NCI-H1694 treated with DMSO at 0.1 percent for 48 hours (cell line): ENCODE measurements at regions not wholly inside any gene's neighbourhood (a gene's known extent, or its start where the extent isn't known, plus 50 kb on each side); places are given as distances from the start of the nearest gene placed in this dataset.
"Not testable (repeated sequence)": the region's sequence is repeated elsewhere in the genome, so short reads cannot be mapped to it uniquely, and the experiment has no call there.

Source experiments
- DNase-seq: peaks from one replicate; lab custom pipeline; 2025; lab: John Stamatoyannopoulos, UW

GRCh38 chr2:138928374-138929021 is 148.3 kb upstream of the NXPH2 start:
- no peak for DNase-seq

DNA sequence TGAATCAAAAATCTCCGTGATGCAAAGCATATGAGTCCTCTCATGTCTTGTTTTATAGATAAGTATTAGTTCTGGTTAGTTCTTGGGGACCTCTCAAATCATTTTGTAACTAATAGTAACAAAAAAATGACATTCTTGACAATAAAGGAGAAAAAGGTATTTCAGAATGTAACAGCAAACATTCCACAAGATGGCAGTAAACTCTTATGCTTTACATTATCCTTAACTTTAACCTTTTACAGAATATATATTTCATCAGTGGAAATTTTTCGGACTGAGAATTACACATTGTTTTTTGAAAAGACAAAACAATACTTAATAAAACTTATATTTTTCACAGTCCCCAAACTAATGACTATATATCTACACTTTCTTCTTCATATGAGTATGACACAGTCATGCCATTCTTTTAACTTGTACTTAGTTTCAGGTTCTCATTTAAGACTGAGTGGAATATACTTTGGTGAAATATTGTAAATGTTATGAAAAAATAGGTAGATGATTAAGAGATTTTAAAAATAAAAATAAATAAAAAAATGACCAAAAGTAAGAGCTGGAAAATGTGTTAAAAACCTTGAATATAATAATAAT is 142.9 kb upstream of the NXPH2 start:
- peak; percentile 71 for DNase-seq

GRCh38 chr2:138919120-138919747 is 139.0 kb upstream of the NXPH2 start:
- peak; percentile 71 for DNase-seq

DNA sequence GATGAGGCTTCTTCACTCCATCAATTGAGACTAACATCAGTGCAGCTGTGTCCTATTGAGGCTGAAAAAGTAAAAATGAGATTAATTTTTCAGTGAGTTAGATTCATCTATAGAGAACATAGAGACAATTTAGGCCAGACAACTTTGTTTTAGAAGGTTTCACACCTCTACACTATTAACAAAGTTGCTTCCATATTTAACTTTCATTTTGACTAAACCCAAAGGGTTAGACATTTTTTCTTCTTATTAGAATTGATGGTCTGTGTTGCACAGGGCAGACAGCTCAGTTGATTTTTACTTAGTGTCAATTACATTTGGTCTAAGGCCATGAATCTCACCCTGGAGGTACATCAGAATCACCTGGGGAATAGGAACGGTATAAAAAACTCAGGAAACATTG is 130.2 kb upstream of the NXPH2 start:
- no peak for DNase-seq

- no peak for DNase-seq
These were observed 126.4 kb upstream of the NXPH2 start for GRCh38 chr2:138906549-138906948.

- no peak for DNase-seq
These were observed 122.2 kb upstream of the NXPH2 start for GRCh38 chr2:138902239-138902871.

GRCh38 chr2:138901530-138901929 is 121.3 kb upstream of the NXPH2 start:
- no peak for DNase-seq

DNA sequence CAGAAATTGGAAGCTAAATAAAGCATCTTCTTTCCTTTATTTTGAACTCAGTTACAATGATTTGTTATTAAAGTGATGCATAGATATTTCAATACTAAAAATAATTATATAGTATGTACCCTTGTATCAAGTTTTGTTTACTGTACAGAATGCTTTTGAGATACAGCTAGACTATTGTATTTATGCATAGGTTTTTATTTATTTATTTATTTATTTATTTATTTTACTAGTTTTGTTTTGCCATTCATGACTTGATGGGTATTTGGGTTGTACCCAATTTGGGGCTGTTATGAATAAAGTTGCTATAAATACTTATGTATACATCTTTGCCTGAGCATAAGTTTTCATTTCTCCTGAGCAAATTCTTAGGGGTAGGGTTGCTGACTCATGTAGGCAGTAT is 118.7 kb upstream of the NXPH2 start:
- no peak for DNase-seq

DNA sequence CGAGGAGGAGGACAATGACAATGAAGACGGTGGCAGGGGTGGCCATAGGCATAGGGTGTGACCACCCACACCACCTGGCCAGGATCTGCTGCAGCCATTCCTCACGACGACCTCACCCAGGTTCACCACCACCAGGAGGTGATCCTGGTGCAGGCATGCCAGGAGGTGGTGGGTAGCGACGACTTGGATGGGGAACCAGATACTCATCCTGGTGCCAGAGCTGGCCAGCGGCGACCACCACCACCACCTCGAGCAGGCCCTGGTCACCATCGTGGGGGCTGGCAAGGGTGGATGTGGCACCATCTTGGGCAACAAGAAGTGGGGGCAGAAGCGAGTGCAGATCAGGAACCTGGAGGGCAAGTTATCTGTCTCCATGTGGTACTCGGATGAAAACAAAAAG is 117.1 kb upstream of the NXPH2 start:
- no peak for DNase-seq

- DNase-seq, result no peak
These were observed 113.6 kb upstream of the NXPH2 start for GRCh38 chr2:138893746-138894145.

- DNase-seq, result no peak
These were observed 100.9 kb upstream of the NXPH2 start for GRCh38 chr2:138881126-138881525.

- no peak for DNase-seq
These were observed 99.7 kb upstream of the NXPH2 start for GRCh38 chr2:138879931-138880330.

- no peak for DNase-seq
These were observed 97.2 kb upstream of the NXPH2 start for GRCh38 chr2:138877421-138877820.

DNA sequence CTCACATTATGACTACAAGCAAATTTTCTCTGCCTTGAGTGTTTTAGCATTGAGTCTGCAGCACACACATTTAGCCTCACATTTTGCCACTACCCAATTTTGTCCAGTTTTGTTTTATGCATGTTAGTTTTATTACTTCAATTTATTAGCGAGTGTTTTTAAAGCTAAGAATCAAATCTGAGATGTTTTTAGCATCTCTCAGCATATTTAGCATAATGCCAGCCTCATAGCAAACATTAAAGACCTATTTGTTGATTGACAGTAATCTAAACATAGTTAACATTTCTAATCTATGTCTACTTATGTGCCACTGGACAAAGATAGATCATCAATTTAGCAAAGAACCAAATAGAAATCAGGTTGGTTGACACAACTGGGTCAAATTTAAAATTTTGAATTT is 94.1 kb upstream of the NXPH2 start:
- DNase-seq, result no peak

DNA sequence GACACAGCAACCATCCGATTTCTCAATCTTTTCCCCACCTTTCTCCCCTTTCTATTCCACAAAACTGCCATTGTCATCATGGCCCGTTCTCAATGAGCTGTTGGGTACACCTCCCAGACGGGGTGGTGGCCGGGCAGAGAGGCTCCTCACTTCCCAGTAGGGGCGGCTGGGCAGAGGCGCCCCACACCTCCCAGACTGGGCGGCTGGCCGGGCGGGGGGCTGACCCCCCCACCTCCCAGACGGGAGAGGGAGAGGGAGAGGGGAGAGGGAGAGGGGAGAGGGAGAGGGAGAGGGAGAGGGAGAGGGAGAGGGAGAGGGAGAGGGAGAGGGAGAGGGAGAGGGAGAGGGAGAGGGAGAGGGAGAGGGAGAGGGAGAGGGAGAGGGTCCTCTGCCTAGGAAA is 91.9 kb upstream of the NXPH2 start:
- DNase-seq, result not testable (repeated sequence)

DNA sequence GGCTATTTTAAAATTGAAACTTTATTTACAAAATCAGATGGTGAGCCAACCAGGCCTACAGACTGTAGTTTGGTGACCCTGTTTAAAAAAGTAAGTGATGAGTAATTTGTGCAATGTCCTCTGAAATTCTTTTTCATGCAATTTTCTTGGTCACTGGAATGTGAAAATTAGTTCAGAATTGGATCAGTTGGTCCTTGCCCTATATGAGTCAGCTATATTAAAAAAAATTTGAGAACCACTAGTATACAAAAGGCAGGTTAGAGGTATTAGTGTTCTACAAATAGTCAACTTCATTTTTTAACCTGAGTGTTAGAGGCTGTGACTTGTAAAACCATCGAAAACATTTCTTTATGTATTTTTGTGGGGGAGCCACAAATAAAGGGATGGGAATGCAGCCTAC is 91.1 kb upstream of the NXPH2 start:
- DNase-seq, result no peak

GRCh38 chr2:138867341-138867740 is 87.2 kb upstream of the NXPH2 start:
- no peak for DNase-seq

GRCh38 chr2:138866797-138867196 is 86.6 kb upstream of the NXPH2 start:
- no peak for DNase-seq

DNA sequence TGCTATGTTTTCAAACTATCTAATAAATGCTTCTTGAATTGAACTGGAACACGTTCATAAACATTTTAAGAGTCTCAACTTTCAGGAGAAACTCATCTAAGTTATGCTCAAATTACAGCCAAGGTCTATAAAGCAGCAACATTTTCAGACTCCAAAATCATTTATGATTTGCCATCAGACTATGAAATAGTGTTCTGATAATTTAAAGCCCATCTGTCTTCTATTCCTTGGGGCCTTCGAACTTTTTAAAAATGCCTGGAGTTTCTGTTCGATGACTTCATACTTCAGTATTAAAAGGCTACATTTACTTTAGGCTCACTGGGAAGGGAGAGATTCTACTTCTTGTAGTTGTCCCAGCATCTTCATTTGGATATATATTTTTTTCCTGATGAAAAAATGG is 73.6 kb upstream of the NXPH2 start:
- DNase-seq, result no peak

GRCh38 chr2:138853296-138853695 is 73.1 kb upstream of the NXPH2 start:
- no peak for DNase-seq

DNA sequence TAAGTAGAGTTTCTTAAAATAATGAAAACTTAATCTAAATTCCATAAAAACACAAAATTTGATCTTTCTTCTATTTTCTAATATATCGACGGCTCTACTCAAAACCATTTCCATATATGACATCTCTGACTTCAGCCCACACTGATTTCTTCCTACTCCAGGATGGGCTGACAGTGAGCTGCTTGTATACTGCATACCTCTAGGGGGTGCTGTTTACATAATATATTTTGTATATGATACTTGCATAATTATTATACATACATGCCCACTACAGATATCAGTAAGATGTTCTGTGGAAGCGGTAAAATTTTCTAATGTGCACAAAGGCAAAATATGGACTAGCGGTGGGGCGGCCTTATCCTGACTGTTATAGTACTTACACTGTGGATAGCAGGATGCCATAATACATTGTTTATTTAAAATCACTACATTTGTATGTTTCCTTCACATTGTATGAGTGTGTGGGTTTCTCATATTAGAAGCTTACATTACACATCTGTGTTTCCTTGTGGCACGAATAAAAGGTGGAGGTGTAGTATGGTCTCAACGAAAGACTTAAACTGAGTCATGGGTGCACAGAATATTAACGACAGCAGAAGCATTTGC is 66.1 kb upstream of the NXPH2 start:
- DNase-seq, result peak; percentile 85

- no peak for DNase-seq
These were observed 62.2 kb upstream of the NXPH2 start for GRCh38 chr2:138842341-138842740.

DNA sequence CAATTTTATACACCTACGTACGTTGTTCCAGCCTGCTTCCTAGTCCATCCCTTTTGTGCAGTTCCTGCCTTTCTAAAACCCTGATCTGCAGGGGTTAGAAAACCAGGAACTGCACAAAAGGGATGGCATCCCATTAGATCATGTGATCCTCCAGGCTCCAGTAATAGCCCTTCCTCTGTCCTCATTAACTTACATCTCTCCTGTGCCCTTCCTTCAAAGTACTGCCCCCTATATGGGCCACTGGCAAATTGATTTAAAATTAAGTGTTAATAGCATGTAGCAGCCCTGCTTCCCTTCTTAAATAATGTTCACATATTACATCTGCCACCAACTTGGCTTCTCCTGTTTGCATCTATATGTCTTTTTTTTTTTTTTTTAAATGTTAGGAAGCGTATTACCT is 61.3 kb upstream of the NXPH2 start:
- DNase-seq, result no peak
